ENCODE measurements at regions not wholly inside any gene's neighbourhood (a gene's known extent, or its start where the extent isn't known, plus 50 kb on each side); places are given as distances from the start of the nearest gene placed in this dataset.

DNA sequence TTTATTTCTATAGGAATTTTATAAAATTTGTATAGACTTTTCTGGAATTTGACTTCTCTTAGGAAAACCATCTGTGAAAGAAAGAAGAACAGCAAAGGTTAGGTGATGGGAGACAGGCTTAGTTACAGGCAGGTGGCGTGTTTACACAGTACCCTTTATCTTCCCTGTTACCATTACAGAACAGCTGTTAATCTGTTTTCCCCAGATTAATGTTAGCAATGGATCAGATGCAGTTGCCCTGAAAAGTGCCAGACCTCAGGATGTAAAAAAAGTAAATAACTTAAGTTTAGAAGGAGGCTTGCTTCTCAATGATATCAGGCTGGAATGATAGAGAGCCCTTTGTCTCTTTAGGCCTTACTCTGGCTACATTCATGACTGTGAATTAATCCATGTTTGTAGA is 1186.5 kb upstream of the TENM4 start:
- Histone ChIP-seq H3K9ac (replicated peaks in 1 of 4; ENCODE audit: extremely low read depth in 1 of 4, low read depth in 3 of 4, low read length in 3 of 4) (no peak overlapping the region), H2BK15ac (ENCODE audit: low read length) (no peak overlapping the region), H3K23me2 (ENCODE audit: low read depth, low read length) (no peaks in the 10 kb centered on the region), H2BK20ac (ENCODE audit: low read length) (no peak overlapping the region), H3K56ac (replicated peaks; ENCODE audit: insufficient read length, low read depth, low read length) (no peak overlapping the region), H2BK120ac (replicated peaks; ENCODE audit: low read depth, low read length) (no peak overlapping the region), H4K20me1 (replicated peaks in 1 of 2; ENCODE audit: control insufficient read depth in 1 of 2, insufficient read depth in 2 of 2, low read length in 2 of 2) (no peaks in the 10 kb centered on the region), H2BK12ac (ENCODE audit: low read depth, low read length) (no peak overlapping the region), H2AFZ (ENCODE audit: low read length) (no peak overlapping the region), H4K91ac (replicated peaks; ENCODE audit: insufficient read length, low read length) (no peak overlapping the region), H2AK5ac (ENCODE audit: low read depth, low read length) (no peak overlapping the region), H3K4ac (replicated peaks; ENCODE audit: insufficient read length, low read depth, low read length) (no peak overlapping the region), H3K36me3 (ENCODE audit: control insufficient read depth in 2 of 4, insufficient read depth in 4 of 4, low read length in 3 of 4) (no peaks in the 10 kb centered on the region), H3K9me3 (ENCODE audit: insufficient read depth in 2 of 2, low read depth in 1 of 2, low read length in 1 of 2) (no peaks in the 10 kb centered on the region), H4K5ac (ENCODE audit: insufficient read length, low read depth, low read length) (no peak overlapping the region), H3K27me3 (replicated peaks in 1 of 4; ENCODE audit: control insufficient read depth in 3 of 4, extremely low read depth in 1 of 4, insufficient read depth in 3 of 4, low read length in 3 of 4) (no peaks in the 10 kb centered on the region), H3K18ac (ENCODE audit: extremely low read depth, low read length) (no peak overlapping the region), H3K4me2 (ENCODE audit: insufficient read depth in 1 of 2, low read depth in 2 of 2, low read length in 2 of 2) (no peak overlapping the region), H3K14ac (ENCODE audit: insufficient read length) (no peak overlapping the region), H4K8ac (ENCODE audit: extremely low read depth, insufficient read depth, low read length) (no peak overlapping the region), H3K27ac (ENCODE audit: low read depth, low read length) (no peak overlapping the region), H3K79me2 (ENCODE audit: control insufficient read depth in 1 of 2, insufficient read depth in 2 of 2, low read length in 2 of 2) (no peaks in the 10 kb centered on the region), H3K79me1 (ENCODE audit: low read depth, low read length) (no peaks in the 10 kb centered on the region), H3K4me1 (replicated peaks in 1 of 4; ENCODE audit: control insufficient read depth in 3 of 4, insufficient read depth in 4 of 4, low read length in 3 of 4) (no peaks in the 10 kb centered on the region; a peak in 1 of 7 replicates), H3K4me3 (ENCODE audit: extremely low read depth in 1 of 4, insufficient read depth in 2 of 4, low read depth in 3 of 4, low read length in 4 of 4) (no peak overlapping the region), H3K23ac (ENCODE audit: insufficient read length) (no peak overlapping the region), H2BK5ac (ENCODE audit: low read depth, low read length) (no peak overlapping the region)
- DNase-seq (ENCODE audit: low read depth in 1 of 2, low spot score in 2 of 2) (no peak), FAIRE-seq (no peak)
- CTCF ChIA-PET (ENCODE audit: partially characterized antibody) = interaction anchor here (1.0 kb wide), 2 partner anchors 16 to 900 kb away, joined by 3 to 4 read pairs; no protein-coding TSS in a partner anchor
- 81% methylated on average over 1 of the region's 1 CpG; no CpG with 5 or more reads in 1 of the 2 experiments for WGBS, 2 experiments (ENCODE audit: extremely low coverage in 1 of 2, insufficient coverage in 1 of 2, insufficient read length in 1 of 2, insufficient replicate concordance in 2 of 2, low coverage in 1 of 2, low lambda C conversion rate in 2 of 2, missing lambda C conversion rate in 1 of 2)
- no peak for TF ChIP-seq FOSL1 (IDR thresholded peaks at IDR 0.05; ENCODE audit: insufficient read depth, low read depth, low read length)
- POLR2A ChIA-PET (ENCODE audit: partially characterized antibody) = no interaction called here

Measured in H1 (cell line).